GM06990 (cell line): ENCODE measurements at regions not wholly inside any gene's neighbourhood (a gene's known extent, or its start where the extent isn't known, plus 50 kb on each side); places are given as distances from the start of the nearest gene placed in this dataset.

ENCODE experiments used
- DNase-seq: peaks from one replicate; pipeline ENCODE4 v3.0.0-alpha.2; 2011; ENCODE audit not compliant: insufficient read length; ENCODE audit errors: extremely low read depth
- H3K27me3 ChIP-seq: replicated peaks from 2 replicates; pipeline ENCODE4 v1.6.0; 2011; ENCODE audit warnings: low read length; ENCODE audit not compliant: control insufficient read depth, insufficient read depth
- H3K36me3 ChIP-seq: 2 replicates; pipeline ENCODE4 v1.5.1; 2011; ENCODE audit warnings: low read length; ENCODE audit not compliant: control insufficient read depth, insufficient read depth
- H3K4me3 ChIP-seq: replicated peaks from 2 replicates; pipeline ENCODE4 v1.5.1; 2011; ENCODE audit warnings: low read depth, mild to moderate bottlenecking, control low read depth, low read length
- CTCF ChIP-seq: IDR thresholded peaks from 2 replicates; pipeline ENCODE4 v1.5.1; 2011; ENCODE audit warnings: low read length, control low read depth, mild to moderate bottlenecking, inconsistent platforms; ENCODE audit not compliant: insufficient read depth, poor library complexity, severe bottlenecking

- H3K4me3 ChIP-seq = no peak overlapping the region
- TF ChIP-seq CTCF = no peak
- H3K27me3 ChIP-seq = no peaks in the 10 kb centered on the region
- DNase-seq = no peak
- no peaks in the 10 kb centered on the region for H3K36me3 ChIP-seq
These were observed 187.8 kb downstream of the FTCDNL1 start for GRCh38 chr2:199663157-199663556.

- no peak overlapping the region for H3K4me3 ChIP-seq
- no peaks in the 10 kb centered on the region for H3K27me3 ChIP-seq
- no peak for DNase-seq
- no peaks in the 10 kb centered on the region for H3K36me3 ChIP-seq
- no peak for TF ChIP-seq CTCF
These were observed 188.7 kb downstream of the FTCDNL1 start for GRCh38 chr2:199662255-199662654.

GRCh38 chr2:199660167-199660566 lies 190.8 kb downstream of the FTCDNL1 start:
- no peak for TF ChIP-seq CTCF
- H3K36me3 ChIP-seq = no peaks in the 10 kb centered on the region
- H3K27me3 ChIP-seq = no peaks in the 10 kb centered on the region
- no peak overlapping the region for H3K4me3 ChIP-seq
- no peak for DNase-seq

GRCh38 chr2:199659207-199659606 lies 191.8 kb downstream of the FTCDNL1 start:
- H3K4me3 ChIP-seq = no peak overlapping the region
- H3K36me3 ChIP-seq = no peaks in the 10 kb centered on the region
- no peak for DNase-seq
- no peak for TF ChIP-seq CTCF
- no peaks in the 10 kb centered on the region for H3K27me3 ChIP-seq

GRCh38 chr2:199646439-199646838 lies 188.7 kb upstream of the SATB2 start:
- Histone ChIP-seq H3K36me3 (no peaks in the 10 kb centered on the region), H3K4me3 (no peak overlapping the region), H3K27me3 (no peaks in the 10 kb centered on the region)
- peak; percentile 6 for DNase-seq
- TF ChIP-seq CTCF = no peak

- Histone ChIP-seq H3K4me3 (no peak overlapping the region), H3K36me3 (no peaks in the 10 kb centered on the region), H3K27me3 (no peaks in the 10 kb centered on the region)
- DNase-seq = no peak
- no peak for TF ChIP-seq CTCF
These were observed 173.4 kb upstream of the SATB2 start for GRCh38 chr2:199631129-199631528.
